OCI-LY1 (cell line): ENCODE measurements at regions not wholly inside any gene's neighbourhood (a gene's known extent, or its start where the extent isn't known, plus 50 kb on each side); places are given as distances from the start of the nearest gene placed in this dataset.
"Not testable (repeated sequence)": the region's sequence is repeated elsewhere in the genome, so short reads cannot be mapped to it uniquely, and the experiment has no call there.

Experiments used
- H2AFZ ChIP-seq: fragments of 200-600 bp; sonication (generic), shearing (Covaris generic); 2 replicates; pipeline ENCODE4 v1.6.0; 2014; ENCODE audit warnings: antibody characterized with exemption, mild to moderate bottlenecking, low read length
- H3F3A ChIP-seq: fragments of 200-600 bp; sonication (generic), shearing (Covaris generic); 2 replicates; pipeline ENCODE4 v1.6.0; 2014; ENCODE audit warnings: mild to moderate bottlenecking, antibody characterized with exemption, low read length, moderate library complexity; ENCODE audit not compliant: insufficient read depth
- H3K27ac ChIP-seq: fragments of 200-600 bp; sonication (generic); 2 replicates; pipeline ENCODE4 v1.5.1; 2014; ENCODE audit warnings: low read length, mixed run types, mild to moderate bottlenecking, low read depth; ENCODE audit not compliant: poor library complexity, severe bottlenecking
- H3K27me3 ChIP-seq: fragments of 200-600 bp; sonication (generic); 2 replicates; pipeline ENCODE4 v1.6.0; 2014; ENCODE audit warnings: antibody characterized with exemption, mild to moderate bottlenecking, low read length, moderate library complexity; ENCODE audit not compliant: insufficient read depth
- H3K36me3 ChIP-seq: fragments of 200-600 bp; sonication (generic); 2 replicates; pipeline ENCODE4 v1.6.1; 2014; ENCODE audit warnings: mild to moderate bottlenecking, antibody characterized with exemption, low read length, moderate library complexity, mixed read lengths; ENCODE audit not compliant: insufficient read depth
- H3K4me1 ChIP-seq: fragments of 200-600 bp; sonication (generic); 2 replicates; pipeline ENCODE4 v1.5.1; 2014; ENCODE audit warnings: mild to moderate bottlenecking, low read length, moderate library complexity; ENCODE audit not compliant: insufficient read depth, severe bottlenecking
- H3K4me2 ChIP-seq: fragments of 200-600 bp; sonication (generic), shearing (Covaris generic); 2 replicates; pipeline ENCODE4 v1.6.1; 2014; ENCODE audit warnings: low read length
- H3K4me3 ChIP-seq: fragments of 200-600 bp; sonication (generic); 2 replicates; pipeline ENCODE4 v1.5.1; 2014; ENCODE audit warnings: low read length, low read depth, mild to moderate bottlenecking, mixed read lengths; ENCODE audit not compliant: poor library complexity, severe bottlenecking
- H3K79me2 ChIP-seq: fragments of 200-600 bp; shearing (Covaris generic); 2 replicates; pipeline ENCODE4 v1.6.1; 2016; ENCODE audit warnings: mixed run types, low read length, mixed read lengths; ENCODE audit not compliant: insufficient read depth
- H3K9ac ChIP-seq: fragments of 200-600 bp; sonication (generic), shearing (Covaris generic); 2 replicates; pipeline ENCODE4 v1.6.1; 2014; ENCODE audit warnings: mild to moderate bottlenecking, low read length, mixed read lengths
- H3K9me2 ChIP-seq: fragments of 200-600 bp; sonication (generic), shearing (Covaris generic); 2 replicates; pipeline ENCODE4 v1.6.1; 2014; ENCODE audit warnings: low read depth, mild to moderate bottlenecking, low read length, mixed read lengths
- H3K9me3 ChIP-seq: fragments of 200-600 bp; shearing (Covaris generic); 2 replicates; pipeline ENCODE4 v1.6.1; 2014; ENCODE audit warnings: low read length, mixed read lengths
- H4K20me1 ChIP-seq: fragments of 200-600 bp; sonication (generic), shearing (Covaris generic); 2 replicates; pipeline ENCODE4 v1.6.0; 2016; ENCODE audit warnings: mild to moderate bottlenecking, low read length; ENCODE audit not compliant: insufficient read depth
- EZH2 ChIP-seq: fragments of 200-600 bp; sonication (generic), shearing (Covaris generic); IDR thresholded peaks from 2 replicates; pipeline ENCODE4 v1.8.0; 2017; ENCODE audit warnings: borderline replicate concordance, mixed run types, mild to moderate bottlenecking, antibody characterized with exemption, low read length, moderate library complexity, mixed read lengths
- TF ChIP-seq, protein P1 (sequence below): fragments of 200-600 bp; sonication (generic), shearing (Covaris generic); IDR thresholded peaks from 2 replicates; pipeline ENCODE4 v1.5.1; 2017; ENCODE audit warnings: mild to moderate bottlenecking, antibody characterized with exemption, low read length, moderate library complexity, mixed read lengths

DNA sequence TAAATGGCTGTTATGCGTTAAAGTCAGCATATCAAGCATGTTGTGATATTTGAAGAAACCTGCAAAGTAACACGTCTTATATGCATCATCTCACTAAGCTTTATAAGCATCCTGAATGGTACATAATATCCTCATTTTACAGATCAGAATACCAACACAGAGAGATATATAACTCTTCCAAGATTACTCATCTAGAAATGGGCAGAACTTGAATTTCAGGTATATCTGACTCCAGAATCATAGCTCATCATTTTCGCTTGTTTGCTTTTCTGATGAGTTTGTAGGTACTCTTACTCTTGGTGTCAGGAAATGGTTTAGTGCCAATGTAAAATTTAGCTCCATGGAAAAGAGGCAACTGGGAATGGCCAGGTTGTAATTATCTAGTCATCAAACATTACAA, 232.3 kb upstream of the ANKH start:
- Histone ChIP-seq H3K9ac (no peak overlapping the region), H3K9me2 (no peaks in the 10 kb centered on the region), H3K27me3 (0 out of 2 replicates have a peak, but pooled peaks cover 3% of the 10 kb centered on the region), H3K27ac (no peak overlapping the region), H3F3A (no peaks in the 10 kb centered on the region), H4K20me1 (no peaks in the 10 kb centered on the region), H3K4me1 (no peaks in the 10 kb centered on the region), H3K4me2 (no peak overlapping the region), H3K4me3 (no peak overlapping the region), H3K9me3 (no peaks in the 10 kb centered on the region), H2AFZ (no peak overlapping the region), H3K36me3 (no peaks in the 10 kb centered on the region), H3K79me2 (no peaks in the 10 kb centered on the region)
- no peak for TF ChIP-seq EZH2
- TF ChIP-seq, protein P1, sequence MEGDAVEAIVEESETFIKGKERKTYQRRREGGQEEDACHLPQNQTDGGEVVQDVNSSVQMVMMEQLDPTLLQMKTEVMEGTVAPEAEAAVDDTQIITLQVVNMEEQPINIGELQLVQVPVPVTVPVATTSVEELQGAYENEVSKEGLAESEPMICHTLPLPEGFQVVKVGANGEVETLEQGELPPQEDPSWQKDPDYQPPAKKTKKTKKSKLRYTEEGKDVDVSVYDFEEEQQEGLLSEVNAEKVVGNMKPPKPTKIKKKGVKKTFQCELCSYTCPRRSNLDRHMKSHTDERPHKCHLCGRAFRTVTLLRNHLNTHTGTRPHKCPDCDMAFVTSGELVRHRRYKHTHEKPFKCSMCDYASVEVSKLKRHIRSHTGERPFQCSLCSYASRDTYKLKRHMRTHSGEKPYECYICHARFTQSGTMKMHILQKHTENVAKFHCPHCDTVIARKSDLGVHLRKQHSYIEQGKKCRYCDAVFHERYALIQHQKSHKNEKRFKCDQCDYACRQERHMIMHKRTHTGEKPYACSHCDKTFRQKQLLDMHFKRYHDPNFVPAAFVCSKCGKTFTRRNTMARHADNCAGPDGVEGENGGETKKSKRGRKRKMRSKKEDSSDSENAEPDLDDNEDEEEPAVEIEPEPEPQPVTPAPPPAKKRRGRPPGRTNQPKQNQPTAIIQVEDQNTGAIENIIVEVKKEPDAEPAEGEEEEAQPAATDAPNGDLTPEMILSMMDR, result no peak

DNA sequence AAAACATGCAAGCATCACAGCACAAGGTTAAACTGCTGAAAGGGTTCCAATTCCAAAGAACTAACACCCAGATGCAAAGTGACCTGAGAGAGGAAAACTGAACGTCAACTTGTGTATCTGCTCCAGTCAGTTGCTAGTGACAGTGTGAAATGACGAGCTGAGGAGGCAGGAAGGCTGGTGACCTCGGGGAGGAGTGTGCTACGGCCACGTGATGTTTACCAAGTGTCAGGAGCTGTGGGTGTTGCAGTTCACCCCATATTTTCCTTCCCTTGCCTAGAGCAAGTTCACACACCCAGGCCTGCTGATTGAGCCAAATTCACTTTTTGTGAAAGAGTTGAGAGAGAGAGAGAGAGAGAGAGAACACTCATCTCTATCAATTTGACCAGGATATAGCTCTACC, 231.6 kb upstream of the ANKH start:
- Histone ChIP-seq H3K9me3 (no peaks in the 10 kb centered on the region), H3K27me3 (0 out of 2 replicates have a peak, but pooled peaks cover 3% of the 10 kb centered on the region), H2AFZ (no peak overlapping the region), H3K4me1 (no peaks in the 10 kb centered on the region), H3F3A (no peaks in the 10 kb centered on the region), H3K4me3 (no peak overlapping the region), H3K9ac (no peak overlapping the region), H4K20me1 (no peaks in the 10 kb centered on the region), H3K79me2 (no peaks in the 10 kb centered on the region), H3K27ac (no peak overlapping the region), H3K36me3 (no peaks in the 10 kb centered on the region), H3K4me2 (no peak overlapping the region), H3K9me2 (no peaks in the 10 kb centered on the region)
- TF ChIP-seq, protein P1, result no peak
- no peak for TF ChIP-seq EZH2

DNA sequence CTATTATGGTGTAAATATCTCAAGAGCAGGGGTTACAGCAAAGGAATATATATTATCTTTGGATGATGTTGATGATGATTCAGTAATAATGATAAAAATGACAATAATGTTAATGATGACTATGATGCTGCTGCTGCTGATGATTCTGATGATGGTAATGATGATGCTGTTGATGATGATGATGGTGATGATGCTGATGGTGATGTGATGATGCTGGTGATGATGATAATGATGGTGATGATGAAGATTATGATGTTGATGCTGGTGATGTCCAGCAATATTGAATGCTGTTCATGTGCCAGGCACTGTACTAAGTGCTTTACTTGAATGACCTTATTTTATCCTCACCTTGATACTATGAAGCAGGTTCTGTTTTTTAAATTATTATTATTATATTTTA, 226.0 kb upstream of the ANKH start:
- H3K4me3 ChIP-seq, result no peak overlapping the region
- no peaks in the 10 kb centered on the region for H3K79me2 ChIP-seq
- no peaks in the 10 kb centered on the region for H3K27me3 ChIP-seq
- no peaks in the 10 kb centered on the region for H3K9me3 ChIP-seq
- no peaks in the 10 kb centered on the region for H3F3A ChIP-seq
- H2AFZ ChIP-seq, result no peak overlapping the region
- no peak overlapping the region for H3K27ac ChIP-seq
- no peaks in the 10 kb centered on the region for H3K36me3 ChIP-seq
- H3K9ac ChIP-seq, result no peak overlapping the region
- TF ChIP-seq, protein P1, result no peak
- TF ChIP-seq EZH2, result no peak
- H3K9me2 ChIP-seq, result no peaks in the 10 kb centered on the region
- H3K4me1 ChIP-seq, result no peaks in the 10 kb centered on the region
- no peak overlapping the region for H3K4me2 ChIP-seq
- no peaks in the 10 kb centered on the region for H4K20me1 ChIP-seq

DNA sequence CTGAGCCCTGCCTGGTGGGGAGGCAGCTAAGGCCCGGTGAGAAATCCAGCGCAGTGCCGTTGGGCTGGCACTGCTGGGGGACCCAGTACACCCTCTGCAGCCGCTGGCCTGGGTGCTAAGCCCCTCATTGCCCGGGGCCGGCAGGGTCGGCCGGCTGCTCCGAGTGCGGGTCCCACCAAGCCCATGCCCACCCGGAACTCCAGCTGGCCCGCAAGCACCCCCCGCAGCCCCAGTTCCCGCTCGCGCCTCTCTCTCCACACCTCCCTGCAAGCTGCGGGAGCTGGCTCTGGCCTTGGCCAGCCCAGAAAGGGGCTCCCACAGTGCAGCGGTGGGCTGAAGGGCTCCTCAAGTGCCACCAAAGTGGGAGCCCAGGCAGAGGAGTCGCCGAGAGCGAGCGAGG, 225.1 kb upstream of the ANKH start:
- H3K9ac ChIP-seq, H3K27me3 ChIP-seq, H2AFZ ChIP-seq, H3K4me3 ChIP-seq, H3K4me2 ChIP-seq, H3K79me2 ChIP-seq, H4K20me1 ChIP-seq, H3F3A ChIP-seq, H3K36me3 ChIP-seq, H3K27ac ChIP-seq, H3K4me1 ChIP-seq, H3K9me2 ChIP-seq, H3K9me3 ChIP-seq: not testable (repeated sequence)
